ENCODE measurements at regions not wholly inside any gene's neighbourhood (a gene's known extent, or its start where the extent isn't known, plus 50 kb on each side); places are given as distances from the start of the nearest gene placed in this dataset.

GRCh38 chr7:52135403-52135802, 818.8 kb upstream of the COBL start:
- TF ChIP-seq CTCF (IDR thresholded peaks at IDR 0.05; ENCODE audit: low read depth, low read length) = no peak
- H3K4me3 ChIP-seq (ENCODE audit: low read depth, low read length) = no peak overlapping the region

- H3K4me3 ChIP-seq (ENCODE audit: low read depth, low read length) = no peak overlapping the region
Measured at GRCh38 chr7:52129278-52129677, 812.7 kb upstream of the COBL start.

GRCh38 chr7:52120912-52121311, 804.3 kb upstream of the COBL start:
- no peak for TF ChIP-seq CTCF (IDR thresholded peaks at IDR 0.05; ENCODE audit: low read depth, low read length)

More at GRCh38 chr7:52129278-52129677, 812.7 kb upstream of the COBL start:
- no peak for TF ChIP-seq CTCF (IDR thresholded peaks at IDR 0.05; ENCODE audit: low read depth, low read length)

GRCh38 chr7:52119537-52119936, 802.9 kb upstream of the COBL start:
- TF ChIP-seq CTCF (IDR thresholded peaks at IDR 0.05; ENCODE audit: low read depth, low read length) = no peak

More at GRCh38 chr7:52120912-52121311, 804.3 kb upstream of the COBL start:
- no peak overlapping the region for H3K4me3 ChIP-seq (ENCODE audit: low read depth, low read length)

GRCh38 chr7:52114509-52114908, 797.9 kb upstream of the COBL start:
- no peak for TF ChIP-seq CTCF (IDR thresholded peaks at IDR 0.05; ENCODE audit: low read depth, low read length)

More at GRCh38 chr7:52119537-52119936, 802.9 kb upstream of the COBL start:
- H3K4me3 ChIP-seq (ENCODE audit: low read depth, low read length) = no peak overlapping the region

GRCh38 chr7:52114056-52114455, 797.4 kb upstream of the COBL start:
- H3K4me3 ChIP-seq (ENCODE audit: low read depth, low read length) = no peak overlapping the region
- no peak for TF ChIP-seq CTCF (IDR thresholded peaks at IDR 0.05; ENCODE audit: low read depth, low read length)

More at GRCh38 chr7:52114509-52114908, 797.9 kb upstream of the COBL start:
- no peak overlapping the region for H3K4me3 ChIP-seq (ENCODE audit: low read depth, low read length)

GRCh38 chr7:52107355-52107754, 790.7 kb upstream of the COBL start:
- TF ChIP-seq CTCF (IDR thresholded peaks at IDR 0.05; ENCODE audit: low read depth, low read length) = no peak

More at GRCh38 chr7:52107355-52107754, 790.7 kb upstream of the COBL start:
- H3K4me3 ChIP-seq (ENCODE audit: low read depth, low read length) = no peak overlapping the region
